Astrocyte of the cerebellum (primary cell): ENCODE measurements at regions not wholly inside any gene's neighbourhood (a gene's known extent, or its start where the extent isn't known, plus 50 kb on each side); places are given as distances from the start of the nearest gene placed in this dataset.

Experiments used
- DNase-seq: peaks from one replicate; pipeline ENCODE4 v3.0.0-alpha.2; 2011; ENCODE audit warnings: low read depth
- H3K4me3 ChIP-seq: 2 replicates; pipeline ENCODE4 v1.5.1; 2011; ENCODE audit warnings: mild to moderate bottlenecking, low read depth, low read length, moderate library complexity
- in situ Hi-C: cut with HindIII; loops from 2 replicates; pipeline ENCODE4 v1.10.0; 2017; ENCODE audit warnings: low sequenced_read_pairs
- TF ChIP-seq, protein P1 (sequence below): IDR thresholded peaks from 2 replicates; pipeline ENCODE4 v1.5.1; 2012; ENCODE audit warnings: low read length, low read depth, moderate library complexity, mild to moderate bottlenecking; ENCODE audit errors: missing control alignments

DNA sequence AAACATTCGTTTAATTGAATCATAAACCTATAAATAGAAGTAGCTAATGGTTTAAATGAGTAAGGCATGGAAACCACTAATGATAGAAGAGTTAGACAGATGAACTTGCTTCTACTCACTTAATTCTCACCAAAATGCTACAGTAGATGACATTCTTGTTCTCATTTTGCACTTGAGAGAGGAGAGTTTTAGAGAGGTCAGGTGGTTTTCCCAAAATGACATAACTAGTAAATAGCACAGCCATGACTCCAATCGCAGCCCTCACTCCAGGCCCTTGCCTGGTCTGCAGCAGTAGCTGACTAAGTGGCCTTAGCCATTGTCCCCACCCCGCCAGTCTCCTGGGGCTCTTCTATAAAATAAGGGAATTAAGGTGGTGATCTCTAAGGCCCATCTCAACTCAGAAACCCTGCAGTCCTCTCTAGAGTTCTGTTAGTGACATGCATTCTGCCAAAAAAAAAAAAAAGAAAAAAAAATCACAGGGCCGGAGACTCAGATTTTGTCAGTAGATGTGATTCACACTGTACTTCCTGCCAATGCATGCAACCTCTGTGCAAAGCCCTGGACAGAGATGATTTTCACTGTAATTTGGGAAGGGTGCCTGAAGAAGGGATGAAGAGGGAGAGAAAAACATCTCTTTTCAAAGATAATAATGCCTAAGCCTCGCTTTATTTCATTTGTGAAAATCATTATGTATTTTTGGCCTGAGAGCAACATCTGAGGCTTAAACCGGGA is 221.8 kb downstream of the ANAPC1 start:
- TF ChIP-seq, protein P1, sequence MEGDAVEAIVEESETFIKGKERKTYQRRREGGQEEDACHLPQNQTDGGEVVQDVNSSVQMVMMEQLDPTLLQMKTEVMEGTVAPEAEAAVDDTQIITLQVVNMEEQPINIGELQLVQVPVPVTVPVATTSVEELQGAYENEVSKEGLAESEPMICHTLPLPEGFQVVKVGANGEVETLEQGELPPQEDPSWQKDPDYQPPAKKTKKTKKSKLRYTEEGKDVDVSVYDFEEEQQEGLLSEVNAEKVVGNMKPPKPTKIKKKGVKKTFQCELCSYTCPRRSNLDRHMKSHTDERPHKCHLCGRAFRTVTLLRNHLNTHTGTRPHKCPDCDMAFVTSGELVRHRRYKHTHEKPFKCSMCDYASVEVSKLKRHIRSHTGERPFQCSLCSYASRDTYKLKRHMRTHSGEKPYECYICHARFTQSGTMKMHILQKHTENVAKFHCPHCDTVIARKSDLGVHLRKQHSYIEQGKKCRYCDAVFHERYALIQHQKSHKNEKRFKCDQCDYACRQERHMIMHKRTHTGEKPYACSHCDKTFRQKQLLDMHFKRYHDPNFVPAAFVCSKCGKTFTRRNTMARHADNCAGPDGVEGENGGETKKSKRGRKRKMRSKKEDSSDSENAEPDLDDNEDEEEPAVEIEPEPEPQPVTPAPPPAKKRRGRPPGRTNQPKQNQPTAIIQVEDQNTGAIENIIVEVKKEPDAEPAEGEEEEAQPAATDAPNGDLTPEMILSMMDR, result no peak
- no peak overlapping the region for H3K4me3 ChIP-seq
- DNase-seq, result no peak
- in situ Hi-C loops, result no loop called here

DNA sequence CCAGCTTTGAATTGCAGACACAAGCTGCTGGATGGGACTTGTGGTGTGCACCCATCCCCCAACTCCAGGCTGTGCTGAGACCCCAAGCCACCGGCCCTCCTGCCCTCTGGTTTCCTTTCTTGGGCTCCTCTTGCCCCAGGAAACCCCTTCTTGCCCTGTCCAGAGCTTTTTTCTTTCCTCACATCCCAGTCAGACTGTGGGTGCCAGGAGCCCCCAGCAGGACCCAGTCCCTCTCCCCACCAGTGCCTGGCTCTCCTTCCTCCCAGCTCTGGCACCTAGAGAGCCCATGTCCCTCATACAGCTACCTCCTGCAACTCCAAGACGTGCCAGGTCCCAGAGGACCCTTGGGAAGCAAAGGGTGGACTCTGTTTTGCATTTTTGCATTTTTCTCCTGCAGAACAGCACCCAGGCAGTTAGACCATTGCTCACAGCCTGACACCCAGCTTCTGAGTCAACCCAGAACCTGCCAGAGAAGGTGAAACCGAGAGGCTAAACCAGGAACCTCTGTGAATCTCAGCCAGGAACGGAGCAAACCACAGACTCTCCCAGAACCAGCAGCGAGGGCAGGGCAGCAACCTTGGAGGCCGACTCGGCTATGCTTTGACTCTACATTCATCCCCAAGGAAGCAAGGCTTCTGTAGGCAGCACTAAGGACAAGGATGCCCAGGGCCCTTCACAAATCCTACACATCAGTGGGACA is 221.1 kb downstream of the ANAPC1 start:
- no peak for DNase-seq

DNA sequence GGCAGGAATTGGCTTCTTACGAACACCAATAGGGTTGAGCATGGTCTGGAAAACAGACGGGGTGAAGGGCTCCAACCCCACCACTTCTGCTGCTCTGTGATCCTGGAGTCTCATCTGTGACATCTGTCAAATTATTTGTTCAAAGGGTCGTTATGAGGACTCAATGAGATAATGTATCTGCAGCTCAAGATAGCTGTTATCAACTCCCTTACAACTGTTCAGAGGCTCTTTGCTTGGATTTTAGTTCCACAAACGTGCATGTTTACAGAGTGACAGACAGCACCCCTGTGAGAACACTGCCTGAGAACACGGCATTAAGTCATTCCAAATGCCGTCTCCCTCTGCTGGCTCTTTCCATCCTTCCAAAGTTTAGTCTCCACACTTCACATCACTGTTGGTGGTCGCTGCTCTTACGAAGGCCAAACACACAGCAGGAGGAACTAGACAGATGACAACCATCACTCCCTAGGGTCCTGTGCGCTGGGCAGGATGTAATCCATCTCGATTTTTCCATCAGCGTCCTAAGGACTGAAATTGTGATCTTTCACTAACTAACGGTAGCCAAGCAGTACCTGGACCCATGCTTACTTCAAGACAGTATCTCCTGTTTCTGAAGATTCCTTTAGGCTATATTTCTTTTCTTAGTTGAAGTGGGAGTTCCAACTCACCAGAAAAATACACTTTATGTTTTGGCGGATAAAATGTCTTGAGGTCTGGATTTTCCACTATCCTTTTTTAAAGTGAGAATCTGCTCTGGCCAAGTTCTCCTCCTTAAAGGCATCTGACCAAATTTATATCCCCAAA is 220.3 kb downstream of the ANAPC1 start:
- TF ChIP-seq, protein P1, result peak; percentile 23
- in situ Hi-C loops, result no loop called here
- no peak for DNase-seq
- no peak overlapping the region for H3K4me3 ChIP-seq

More for the DNA sequence above, 221.1 kb downstream of the ANAPC1 start:
- H3K4me3 ChIP-seq, result no peak overlapping the region
- TF ChIP-seq, protein P1, result no peak
- in situ Hi-C loops, result no loop called here

DNA sequence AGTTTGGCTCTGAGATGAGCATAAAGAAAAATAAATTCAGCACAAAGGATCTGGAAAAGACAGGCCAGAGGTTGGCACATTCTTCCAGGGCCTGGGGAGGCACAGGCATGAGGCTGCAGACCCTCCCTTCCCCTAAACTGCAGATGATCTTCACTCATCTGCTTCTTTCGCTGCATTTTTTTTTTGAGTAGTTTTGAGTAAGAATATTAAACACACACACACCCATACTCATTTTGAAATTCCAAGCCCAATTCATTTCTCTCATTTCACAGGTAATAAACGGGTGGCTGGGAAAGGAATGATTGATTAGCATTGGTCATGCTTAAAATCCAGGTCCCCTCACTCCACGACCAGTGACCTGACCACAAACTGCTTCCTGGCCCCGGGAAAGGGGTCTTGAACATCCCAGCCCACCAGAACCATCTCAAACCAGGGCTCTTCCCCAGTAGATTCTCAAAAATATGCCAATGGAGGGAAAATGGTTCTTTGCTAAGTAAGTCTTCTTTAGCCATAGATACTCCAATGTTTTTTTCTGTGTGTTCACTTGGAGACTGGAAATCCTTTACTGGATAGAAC is 219.6 kb downstream of the ANAPC1 start:
- DNase-seq, result no peak
- H3K4me3 ChIP-seq, result no peak overlapping the region
- in situ Hi-C loops, result no loop called here
- TF ChIP-seq, protein P1, result no peak

DNA sequence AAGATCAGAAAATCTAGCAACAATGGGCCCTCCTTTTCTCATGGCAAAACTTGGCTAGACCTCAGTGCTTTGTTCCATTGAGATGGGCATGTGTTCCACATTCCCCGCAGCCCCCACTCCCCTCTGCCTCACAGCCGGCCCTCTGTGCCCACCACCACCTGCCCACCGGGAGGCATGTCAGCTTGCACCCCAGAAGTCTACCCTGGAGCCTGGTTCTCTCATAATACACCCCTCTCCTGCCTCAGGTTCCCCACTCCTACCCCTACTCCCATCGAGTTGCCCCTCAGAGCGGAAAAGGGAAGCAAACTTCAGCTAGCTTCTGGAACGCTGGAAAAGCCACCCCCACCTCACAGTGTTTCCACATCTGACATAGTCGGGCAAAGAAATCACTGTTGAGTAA is 219.0 kb downstream of the ANAPC1 start:
- in situ Hi-C loops, result no loop called here
- DNase-seq, result no peak
- TF ChIP-seq, protein P1, result no peak

DNA sequence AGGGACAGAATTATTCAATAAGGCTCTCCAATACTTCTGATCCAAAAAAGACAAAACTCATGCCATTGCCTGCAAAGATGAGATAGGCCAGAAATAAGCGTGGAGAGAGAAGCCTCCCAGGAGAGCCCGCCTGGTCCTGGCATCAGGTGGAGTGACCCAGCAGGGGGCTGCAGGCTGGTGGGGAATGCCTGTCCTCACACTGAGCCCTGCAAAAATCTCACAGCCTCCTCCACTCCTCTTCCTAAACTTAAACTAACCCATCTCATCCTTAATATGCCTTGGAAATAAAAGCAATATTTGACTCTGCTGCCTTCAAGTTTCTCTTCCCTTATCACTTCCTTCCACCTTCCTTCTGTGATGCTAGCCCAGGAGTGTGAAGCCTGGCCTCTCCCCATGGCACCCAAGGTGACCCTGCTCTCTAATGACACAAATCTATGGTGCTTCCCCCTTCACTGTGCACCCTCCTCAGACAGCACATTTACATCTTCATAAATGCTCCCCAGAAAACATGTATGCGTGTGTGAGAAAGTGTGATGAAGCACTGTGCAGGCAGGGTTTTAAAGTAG is 218.4 kb downstream of the ANAPC1 start:
- DNase-seq, result no peak
- H3K4me3 ChIP-seq, result no peak overlapping the region
- in situ Hi-C loops, result no loop called here
- TF ChIP-seq, protein P1, result no peak

More for the DNA sequence above, 219.0 kb downstream of the ANAPC1 start:
- no peak overlapping the region for H3K4me3 ChIP-seq
